Ovary (tissue), 7 donors: ENCODE measurements at regions not wholly inside any gene's neighbourhood (a gene's known extent, or its start where the extent isn't known, plus 50 kb on each side); places are given as distances from the start of the nearest gene placed in this dataset.

Experiments
- DNase-seq, 5 donors: peaks; one replicate each; pipeline ENCODE4 v3.0.0-alpha.2; 2019 to 2020
- H3K27ac ChIP-seq, 2 donors: fragments of 200-600 bp; one replicate each; pipeline versions ENCODE4 v1.5.1 to v1.8.0; 2019 to 2022
- H3K27me3 ChIP-seq: fragments of 200-600 bp; one replicate; pipeline ENCODE4 v1.8.0; 2022
- H3K36me3 ChIP-seq: fragments of 200-600 bp; sonication (generic); one replicate; pipeline ENCODE4 v1.5.1; 2019
- H3K4me1 ChIP-seq: one replicate; pipeline ENCODE4 v1.8.1; 2013; ENCODE audit warnings: mild to moderate bottlenecking, moderate library complexity; ENCODE audit not compliant: insufficient read depth
- H3K4me3 ChIP-seq: fragments of 200-600 bp; sonication (generic); one replicate; pipeline ENCODE4 v1.5.1; 2017
- H3K9me3 ChIP-seq, 2 donors: fragments of 200-600 bp in 1 of 2; sonication (generic) in 1 of 2; one replicate each; pipeline versions ENCODE4 v1.5.1 to v1.8.1; 2013 to 2019; ENCODE audit warnings: mild to moderate bottlenecking in 1 of 2, moderate library complexity in 1 of 2
- EP300 ChIP-seq: sonication (generic); formaldehyde crosslinking; IDR thresholded peaks from one replicate; pipeline ENCODE4 v1.6.1; 2017; ENCODE audit warnings: antibody characterized with exemption
- POLR2A ChIP-seq: fragments of 450-650 bp; IDR thresholded peaks from one replicate; pipeline ENCODE4 v1.6.1; 2017; ENCODE audit warnings: antibody characterized with exemption, mild to moderate bottlenecking, moderate library complexity
- WGBS, 3 donors: extraction: QIAGEN DNeasy Blood & Tissue Kit in 1 of 3; methylation state at CpG; one replicate each; pipeline versions ENCODE4 v1.1.5 to v1.1.7; 2013 to 2017; 5-methylcytosine and 5-hydroxymethylcytosine counted together
- intact Hi-C, 4 donors: fragments of 100-400 bp; cut with DNase I; formaldehyde crosslinking; loops; one replicate each; pipeline versions ENCODE4 v1.11.0 to v1.15.1; 2022 to 2023
- TF ChIP-seq, protein P1 (sequence below), 3 donors: fragments of 450-650 bp in 2 of 3; fragments of 200-600 bp in 1 of 3; IDR thresholded peaks; one replicate each; pipeline versions ENCODE4 v1.5.1 to v1.8.0; 2016 to 2022; ENCODE audit warnings: antibody characterized with exemption in 3 of 3, mild to moderate bottlenecking in 1 of 3
- donor health status: DM: no; HTN: no; CAD: no; lungs with moderate emphysema.
- donor health status: DM: no; HTN: no; CAD: no.
- donor health status: Bipolar disorder and iron deficiency.
- donor health status: DM: no; HTN: no; CAD: no.
- donor health status: DM: yes; HTN: yes; CAD: no.

DNA sequence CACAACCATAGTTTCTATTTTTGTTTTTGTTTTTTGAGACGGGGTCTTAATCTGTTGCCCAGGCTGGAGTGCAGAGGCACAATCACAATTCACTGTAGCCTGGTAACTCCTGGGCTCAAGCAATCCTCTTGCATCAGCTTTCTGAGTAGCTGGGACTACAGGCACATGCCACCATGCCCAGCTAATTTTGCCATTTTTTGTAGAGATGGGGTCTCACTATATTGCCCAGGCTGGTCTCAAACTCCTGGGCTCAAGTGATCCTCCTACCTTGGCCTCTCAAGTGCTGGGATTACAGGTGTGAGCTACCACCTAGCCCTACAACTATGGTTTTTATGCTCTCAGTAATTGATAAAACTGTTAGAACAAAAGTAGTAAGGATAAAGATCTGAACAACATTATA, 147.5 kb upstream of the SHB start:
- TF ChIP-seq POLR2A (no peak), EP300 (no peak)
- TF ChIP-seq, protein P1, sequence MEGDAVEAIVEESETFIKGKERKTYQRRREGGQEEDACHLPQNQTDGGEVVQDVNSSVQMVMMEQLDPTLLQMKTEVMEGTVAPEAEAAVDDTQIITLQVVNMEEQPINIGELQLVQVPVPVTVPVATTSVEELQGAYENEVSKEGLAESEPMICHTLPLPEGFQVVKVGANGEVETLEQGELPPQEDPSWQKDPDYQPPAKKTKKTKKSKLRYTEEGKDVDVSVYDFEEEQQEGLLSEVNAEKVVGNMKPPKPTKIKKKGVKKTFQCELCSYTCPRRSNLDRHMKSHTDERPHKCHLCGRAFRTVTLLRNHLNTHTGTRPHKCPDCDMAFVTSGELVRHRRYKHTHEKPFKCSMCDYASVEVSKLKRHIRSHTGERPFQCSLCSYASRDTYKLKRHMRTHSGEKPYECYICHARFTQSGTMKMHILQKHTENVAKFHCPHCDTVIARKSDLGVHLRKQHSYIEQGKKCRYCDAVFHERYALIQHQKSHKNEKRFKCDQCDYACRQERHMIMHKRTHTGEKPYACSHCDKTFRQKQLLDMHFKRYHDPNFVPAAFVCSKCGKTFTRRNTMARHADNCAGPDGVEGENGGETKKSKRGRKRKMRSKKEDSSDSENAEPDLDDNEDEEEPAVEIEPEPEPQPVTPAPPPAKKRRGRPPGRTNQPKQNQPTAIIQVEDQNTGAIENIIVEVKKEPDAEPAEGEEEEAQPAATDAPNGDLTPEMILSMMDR (IDR thresholded peaks at IDR 0.05): no peak
- WGBS, 3 donors: 69 to 94% (median 77%) methylated on average over 1 of the region's 1 CpG

DNA sequence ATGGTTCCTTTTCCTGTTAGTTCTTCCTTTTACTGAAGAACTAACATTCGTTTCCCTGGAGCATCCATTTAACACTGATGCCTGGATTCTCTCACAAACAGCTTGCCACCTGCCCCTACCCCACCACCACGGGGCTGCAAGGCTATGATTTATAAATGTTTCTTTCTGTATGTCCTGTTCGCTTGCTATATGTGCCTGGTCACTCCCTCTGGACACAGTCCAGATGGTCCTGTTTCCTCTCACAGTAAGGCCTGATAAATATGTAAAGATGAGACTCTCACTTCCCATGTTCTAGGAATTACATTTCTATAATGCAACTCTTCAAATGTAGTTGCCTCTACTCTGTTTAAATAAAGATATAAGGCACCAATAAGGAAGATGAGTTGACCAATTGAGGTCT, 146.4 kb upstream of the SHB start:
- Histone ChIP-seq H3K36me3 (no peaks in the 10 kb centered on the region), H3K9me3 (no peaks in the 10 kb centered on the region), H3K4me1 (no peaks in the 10 kb centered on the region), H3K27me3 (no peaks in the 10 kb centered on the region), H3K27ac (no peak overlapping the region), H3K4me3 (no peak overlapping the region)
- no peak for TF ChIP-seq POLR2A
- TF ChIP-seq EP300: no peak
- TF ChIP-seq, protein P1 (IDR thresholded peaks at IDR 0.05): no peak
- no peak for DNase-seq
- intact Hi-C loops: no loop called here
- 30 to 40% (median 36%) methylated on average over 3 of the region's 3 CpGs for whole genome bisulfite sequencing, 3 donors

More for the DNA sequence above, 147.5 kb upstream of the SHB start:
- Histone ChIP-seq H3K27ac (no peak overlapping the region), H3K9me3 (no peaks in the 10 kb centered on the region), H3K4me3 (no peak overlapping the region), H3K36me3 (no peaks in the 10 kb centered on the region), H3K27me3 (no peaks in the 10 kb centered on the region), H3K4me1 (no peaks in the 10 kb centered on the region)
- DNase-seq: no peak
- intact Hi-C loops: no loop called here

DNA sequence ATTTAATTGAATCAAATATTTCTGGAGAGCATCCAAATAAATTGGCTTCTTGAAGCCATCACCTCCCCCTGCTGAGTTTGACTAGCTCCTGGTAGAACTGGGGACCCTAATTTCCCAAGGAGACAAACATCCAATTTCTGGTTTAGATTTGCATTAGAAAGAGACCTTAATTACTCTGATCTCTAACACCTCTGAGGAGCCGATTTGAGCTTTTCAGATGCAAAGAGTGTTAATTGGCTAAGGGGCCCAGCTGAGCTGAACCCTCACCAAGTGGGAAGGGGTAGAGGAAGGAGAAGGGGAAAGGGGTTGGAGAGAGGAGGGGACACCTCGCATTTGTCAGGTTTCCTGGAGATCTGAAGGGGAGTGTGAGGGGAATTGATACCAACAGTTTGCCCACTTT, 145.4 kb upstream of the SHB start:
- no peaks in the 10 kb centered on the region for H3K4me1 ChIP-seq
- intact Hi-C loops: no loop called here
- no peak for TF ChIP-seq EP300
- TF ChIP-seq, protein P1 (IDR thresholded peaks at IDR 0.05): no peak
- TF ChIP-seq POLR2A: no peak

DNA sequence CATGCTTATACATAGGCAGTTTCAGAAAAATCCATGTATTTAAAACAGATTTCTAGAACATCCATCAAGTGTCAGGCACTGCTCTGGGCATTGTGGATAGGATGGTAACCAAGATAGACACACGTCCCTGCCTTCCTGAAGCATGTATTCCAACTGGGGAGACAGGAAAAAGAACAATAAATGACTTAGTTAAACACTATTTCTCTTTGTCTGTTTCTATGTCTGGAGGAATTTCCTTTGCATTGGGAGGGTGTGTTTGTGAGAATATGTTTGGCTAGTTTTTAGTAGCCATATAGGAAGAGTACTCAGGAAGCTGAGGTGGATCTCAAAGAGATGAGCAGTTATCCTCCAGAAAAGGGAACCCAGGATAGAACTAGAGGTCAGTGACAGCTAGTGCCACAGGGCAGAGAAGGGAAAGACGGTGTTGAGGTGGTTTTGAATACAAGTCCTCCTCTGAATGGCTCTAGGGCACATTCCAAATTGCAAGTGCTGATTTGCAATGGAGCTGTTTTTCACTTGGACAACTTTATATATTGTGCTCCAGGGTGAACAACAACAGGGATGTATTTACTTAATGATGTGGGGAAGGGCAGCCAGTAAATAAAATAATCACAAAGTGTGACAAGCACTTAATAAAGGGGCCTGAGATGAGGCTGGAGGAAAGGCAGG, 144.7 kb upstream of the SHB start:
- H3K36me3 ChIP-seq: no peaks in the 10 kb centered on the region
- no peaks in the 10 kb centered on the region for H3K4me1 ChIP-seq
- TF ChIP-seq, protein P1 (IDR thresholded peaks at IDR 0.05): no peak
- TF ChIP-seq EP300: no peak
- TF ChIP-seq POLR2A: no peak
- H3K27me3 ChIP-seq: no peaks in the 10 kb centered on the region
- H3K9me3 ChIP-seq: no peaks in the 10 kb centered on the region
- DNase-seq: no peak
- no peak overlapping the region for H3K4me3 ChIP-seq
- WGBS, 3 donors: 35 to 77% (median 56%) methylated on average over 2 of the region's 2 CpGs
- no peak overlapping the region for H3K27ac ChIP-seq
- intact Hi-C loops: no loop called here

More for the DNA sequence above, 145.4 kb upstream of the SHB start:
- Histone ChIP-seq H3K27me3 (no peaks in the 10 kb centered on the region), H3K4me3 (no peak overlapping the region), H3K36me3 (no peaks in the 10 kb centered on the region), H3K9me3 (no peaks in the 10 kb centered on the region), H3K27ac (no peak overlapping the region)
- no peak for DNase-seq
- 41 to 48% (median 47%) methylated on average over 2 of the region's 2 CpGs for WGBS, 3 donors
